Esophagus squamous epithelium (tissue), 5 donors: ENCODE measurements at regions not wholly inside any gene's neighbourhood (a gene's known extent, or its start where the extent isn't known, plus 50 kb on each side); places are given as distances from the start of the nearest gene placed in this dataset.

Experiments used
- DNase-seq: peaks from one replicate; lab custom pipeline; 2025; lab: John Stamatoyannopoulos, UW
- H3K27ac ChIP-seq, 4 donors: fragments of 200-600 bp; sonication (generic); one replicate each; pipeline ENCODE4 v1.5.1; 2016 to 2019; ENCODE audit warnings: mild to moderate bottlenecking in 1 of 4
- H3K27me3 ChIP-seq, 4 donors: fragments of 200-600 bp; sonication (generic); 1 replicate in 3 of 4; 2 replicates in 1 of 4; pipeline versions ENCODE4 v1.5.1 to v1.6.0; 2017 to 2021; ENCODE audit warnings: antibody characterized with exemption in 1 of 4
- H3K36me3 ChIP-seq, 3 donors: fragments of 200-600 bp; sonication (generic); one replicate each; pipeline ENCODE4 v1.5.1; 2016 to 2019
- H3K4me1 ChIP-seq, 3 donors: fragments of 200-600 bp; sonication (generic); one replicate each; pipeline ENCODE4 v1.5.1; 2017 to 2019
- H3K4me3 ChIP-seq, 4 donors: fragments of 200-600 bp; sonication (generic); 1 replicate in 3 of 4; 2 replicates in 1 of 4; pipeline ENCODE4 v1.5.1; 2016 to 2019; ENCODE audit warnings: mild to moderate bottlenecking in 2 of 4, moderate library complexity in 1 of 4
- H3K9me3 ChIP-seq, 3 donors: fragments of 200-600 bp; sonication (generic); one replicate each; pipeline ENCODE4 v1.5.1; 2016 to 2019
- POLR2A ChIP-seq, 4 donors: fragments of 450-650 bp; IDR thresholded peaks; one replicate each; pipeline ENCODE4 v1.6.1; 2017; ENCODE audit warnings: antibody characterized with exemption in 4 of 4, mild to moderate bottlenecking in 4 of 4, moderate library complexity in 3 of 4
- WGBS, 2 donors: methylation state at CpG; one replicate each; pipeline ENCODE4 v1.1.5; 2018; 5-methylcytosine and 5-hydroxymethylcytosine counted together
- intact Hi-C: fragments of 100-400 bp; cut with DNase I; formaldehyde crosslinking; loops from one replicate; pipeline ENCODE4 v1.15.0; 2022
- TF ChIP-seq, protein P1 (sequence below), 6 experiments: fragments of 450-650 bp in 4 of 6; fragments of 200-600 bp in 2 of 6; sonication (generic) in 2 of 6; IDR thresholded peaks; one replicate each; pipeline ENCODE4 v1.5.1; 2016 to 2019; ENCODE audit warnings: antibody characterized with exemption in 6 of 6, mild to moderate bottlenecking in 4 of 6, moderate library complexity in 4 of 6
- donor health status: DM: yes; HTN: yes; CAD: no.

GRCh38 chr2:226077841-226078240 is 678.3 kb downstream of the NYAP2 start:
- Histone ChIP-seq H3K4me3 (no peak overlapping the region), H3K36me3 (no peaks in the 10 kb centered on the region), H3K27ac (no peak overlapping the region), H3K27me3 (no peaks in the 10 kb centered on the region), H3K4me1 (no peaks in the 10 kb centered on the region), H3K9me3 (no peaks in the 10 kb centered on the region)
- DNase-seq, result no peak
- intact Hi-C loops, result no loop called here
- no peak for TF ChIP-seq POLR2A (IDR thresholded peaks at IDR 0.05)
- TF ChIP-seq, protein P1, sequence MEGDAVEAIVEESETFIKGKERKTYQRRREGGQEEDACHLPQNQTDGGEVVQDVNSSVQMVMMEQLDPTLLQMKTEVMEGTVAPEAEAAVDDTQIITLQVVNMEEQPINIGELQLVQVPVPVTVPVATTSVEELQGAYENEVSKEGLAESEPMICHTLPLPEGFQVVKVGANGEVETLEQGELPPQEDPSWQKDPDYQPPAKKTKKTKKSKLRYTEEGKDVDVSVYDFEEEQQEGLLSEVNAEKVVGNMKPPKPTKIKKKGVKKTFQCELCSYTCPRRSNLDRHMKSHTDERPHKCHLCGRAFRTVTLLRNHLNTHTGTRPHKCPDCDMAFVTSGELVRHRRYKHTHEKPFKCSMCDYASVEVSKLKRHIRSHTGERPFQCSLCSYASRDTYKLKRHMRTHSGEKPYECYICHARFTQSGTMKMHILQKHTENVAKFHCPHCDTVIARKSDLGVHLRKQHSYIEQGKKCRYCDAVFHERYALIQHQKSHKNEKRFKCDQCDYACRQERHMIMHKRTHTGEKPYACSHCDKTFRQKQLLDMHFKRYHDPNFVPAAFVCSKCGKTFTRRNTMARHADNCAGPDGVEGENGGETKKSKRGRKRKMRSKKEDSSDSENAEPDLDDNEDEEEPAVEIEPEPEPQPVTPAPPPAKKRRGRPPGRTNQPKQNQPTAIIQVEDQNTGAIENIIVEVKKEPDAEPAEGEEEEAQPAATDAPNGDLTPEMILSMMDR (IDR thresholded peaks at IDR 0.05), result no peak

DNA sequence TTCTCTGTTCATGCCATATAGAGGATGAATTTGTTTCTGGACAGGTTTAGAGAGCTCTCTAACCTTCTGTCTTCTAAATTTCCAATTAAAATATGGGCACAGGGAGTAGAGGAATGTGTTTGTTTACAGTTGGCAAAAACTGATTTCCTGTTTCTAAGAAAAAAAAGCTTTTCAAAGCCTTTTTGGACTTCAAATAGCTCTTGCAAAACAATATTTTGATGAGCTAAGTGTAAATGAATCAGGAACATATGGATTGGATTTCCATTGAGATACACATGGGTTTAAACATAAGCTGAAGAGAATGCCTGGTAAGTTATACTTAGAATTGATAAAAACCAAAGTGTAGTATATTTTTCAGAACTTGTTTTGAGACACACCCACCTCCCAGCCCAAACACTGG is 677.5 kb downstream of the NYAP2 start:
- H3K4me3 ChIP-seq, result no peak overlapping the region
- no peaks in the 10 kb centered on the region for H3K4me1 ChIP-seq
- no peaks in the 10 kb centered on the region for H3K27me3 ChIP-seq
- TF ChIP-seq POLR2A (IDR thresholded peaks at IDR 0.05), result no peak
- TF ChIP-seq, protein P1 (IDR thresholded peaks at IDR 0.05), result no peak
- no peak overlapping the region for H3K27ac ChIP-seq
- no peaks in the 10 kb centered on the region for H3K36me3 ChIP-seq
- intact Hi-C loops, result no loop called here
- no peak for DNase-seq
- no peaks in the 10 kb centered on the region for H3K9me3 ChIP-seq

DNA sequence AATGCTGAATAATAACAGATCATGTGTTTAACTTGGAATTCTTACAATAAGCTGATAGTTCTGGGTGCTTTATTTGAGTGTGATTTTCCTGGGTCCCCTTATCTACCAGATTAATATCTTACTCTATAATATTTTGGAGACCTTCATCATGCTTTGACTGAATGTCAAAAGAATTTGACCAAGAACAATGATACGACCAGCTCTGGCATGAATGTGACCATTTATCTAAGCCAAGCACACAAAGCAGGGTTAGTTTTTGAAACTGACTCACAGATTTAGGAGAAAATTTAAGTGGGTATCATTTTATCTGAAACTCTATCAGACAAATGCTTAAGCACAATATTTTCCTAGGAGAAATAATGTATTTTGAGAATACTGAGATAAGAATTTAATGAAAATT is 677.0 kb downstream of the NYAP2 start:
- Histone ChIP-seq H3K9me3 (no peaks in the 10 kb centered on the region), H3K27me3 (no peaks in the 10 kb centered on the region), H3K4me3 (no peak overlapping the region), H3K27ac (no peak overlapping the region), H3K4me1 (no peaks in the 10 kb centered on the region), H3K36me3 (no peaks in the 10 kb centered on the region)
- WGBS, 2 donors, result 41 to 52% methylated on average over 1 of the region's 1 CpG
- intact Hi-C loops, result no loop called here
- DNase-seq, result no peak
- TF ChIP-seq, protein P1 (IDR thresholded peaks at IDR 0.05), result no peak

- intact Hi-C loops, result no loop called here
- no peaks in the 10 kb centered on the region for H3K4me1 ChIP-seq
- H3K27me3 ChIP-seq, result no peaks in the 10 kb centered on the region
- H3K27ac ChIP-seq, result no peak overlapping the region
- TF ChIP-seq POLR2A (IDR thresholded peaks at IDR 0.05), result no peak
- DNase-seq, result no peak
- 44 to 47% methylated on average over 5 of the region's 5 CpGs for WGBS, 2 donors
- H3K36me3 ChIP-seq, result no peaks in the 10 kb centered on the region
- no peaks in the 10 kb centered on the region for H3K9me3 ChIP-seq
- H3K4me3 ChIP-seq, result no peak overlapping the region
Observed at GRCh38 chr2:226074391-226074790, 674.9 kb downstream of the NYAP2 start.

GRCh38 chr2:226073496-226074160 is 674.1 kb downstream of the NYAP2 start:
- no peak for TF ChIP-seq POLR2A (IDR thresholded peaks at IDR 0.05)
- TF ChIP-seq, protein P1 (IDR thresholded peaks at IDR 0.05), result no peak
- Histone ChIP-seq H3K4me3 (no peak overlapping the region), H3K27me3 (no peaks in the 10 kb centered on the region), H3K4me1 (no peaks in the 10 kb centered on the region), H3K9me3 (no peaks in the 10 kb centered on the region), H3K27ac (no peak overlapping the region), H3K36me3 (no peaks in the 10 kb centered on the region)
- 77 to 92% methylated on average over 2 of the region's 2 CpGs for WGBS, 2 donors
- no peak for DNase-seq
- intact Hi-C loops, result no loop called here

DNA sequence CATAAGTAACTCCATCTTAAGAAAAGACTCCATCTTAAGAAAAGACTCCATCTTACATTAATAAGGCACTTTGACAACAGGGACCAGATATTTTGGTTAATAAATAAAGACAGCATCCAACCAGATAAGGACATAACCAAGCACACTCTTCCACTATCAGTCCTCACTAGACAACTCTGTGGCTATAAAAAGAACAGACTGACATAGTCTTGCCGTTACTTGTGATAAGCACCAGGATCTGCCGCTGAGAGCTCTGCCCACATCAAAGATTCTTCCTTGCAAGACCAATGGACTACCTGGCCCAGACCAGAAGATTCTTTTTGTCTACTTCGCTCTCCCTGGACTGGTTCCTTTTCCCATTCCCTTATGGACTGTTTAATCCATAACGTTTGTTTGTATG is 667.4 kb downstream of the NYAP2 start:
- Histone ChIP-seq H3K36me3 (no peaks in the 10 kb centered on the region), H3K4me3 (no peak overlapping the region), H3K4me1 (peaks cover 0 to 7% (median 0%) of the 10 kb centered on the region in 3 donors), H3K27me3 (no peaks in the 10 kb centered on the region), H3K27ac (no peak overlapping the region), H3K9me3 (no peaks in the 10 kb centered on the region)
- TF ChIP-seq, protein P1 (IDR thresholded peaks at IDR 0.05), result no peak
- no peak for TF ChIP-seq POLR2A (IDR thresholded peaks at IDR 0.05)
- 60 to 64% methylated on average over 4 of the region's 4 CpGs for WGBS, 2 donors
- intact Hi-C loops, result no loop called here
- DNase-seq, result no peak
